ENCODE measurements at regions not wholly inside any gene's neighbourhood (a gene's known extent, or its start where the extent isn't known, plus 50 kb on each side); places are given as distances from the start of the nearest gene placed in this dataset.
"Not testable (repeated sequence)": the region's sequence is repeated elsewhere in the genome, so short reads cannot be mapped to it uniquely, and the experiment has no call there.

DNA sequence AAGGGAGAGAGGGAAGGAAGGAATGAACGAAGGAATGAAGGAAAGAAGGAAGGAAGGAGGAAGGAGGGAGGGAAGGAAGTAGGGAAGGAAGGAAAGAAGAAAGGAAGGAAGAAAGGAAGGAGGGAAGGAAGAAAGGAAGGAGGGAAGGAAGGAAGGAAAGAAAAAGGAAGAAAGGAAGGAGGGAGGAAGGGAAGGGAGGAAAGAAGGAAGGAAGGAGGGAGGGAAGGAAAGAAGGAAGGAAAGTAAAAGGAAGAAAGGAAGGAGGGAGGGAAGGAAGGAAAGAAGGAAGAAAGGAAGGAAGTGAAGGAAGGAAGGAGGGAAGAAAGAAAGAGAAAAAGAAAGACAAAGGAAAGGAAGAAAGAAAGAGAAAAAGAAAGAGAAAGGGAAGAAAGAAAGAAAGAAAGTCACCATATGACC, 442.4 kb downstream of the RBFOX1 start:
- intact Hi-C loops (cut with DNase I), result no loop called here
- peaks cover 0 to 3% (median 0%) of the 10 kb centered on the region in 7 donors for H3K27me3 ChIP-seq
- H3K4me3 ChIP-seq, result no peak overlapping the region
- TF ChIP-seq, protein P1, sequence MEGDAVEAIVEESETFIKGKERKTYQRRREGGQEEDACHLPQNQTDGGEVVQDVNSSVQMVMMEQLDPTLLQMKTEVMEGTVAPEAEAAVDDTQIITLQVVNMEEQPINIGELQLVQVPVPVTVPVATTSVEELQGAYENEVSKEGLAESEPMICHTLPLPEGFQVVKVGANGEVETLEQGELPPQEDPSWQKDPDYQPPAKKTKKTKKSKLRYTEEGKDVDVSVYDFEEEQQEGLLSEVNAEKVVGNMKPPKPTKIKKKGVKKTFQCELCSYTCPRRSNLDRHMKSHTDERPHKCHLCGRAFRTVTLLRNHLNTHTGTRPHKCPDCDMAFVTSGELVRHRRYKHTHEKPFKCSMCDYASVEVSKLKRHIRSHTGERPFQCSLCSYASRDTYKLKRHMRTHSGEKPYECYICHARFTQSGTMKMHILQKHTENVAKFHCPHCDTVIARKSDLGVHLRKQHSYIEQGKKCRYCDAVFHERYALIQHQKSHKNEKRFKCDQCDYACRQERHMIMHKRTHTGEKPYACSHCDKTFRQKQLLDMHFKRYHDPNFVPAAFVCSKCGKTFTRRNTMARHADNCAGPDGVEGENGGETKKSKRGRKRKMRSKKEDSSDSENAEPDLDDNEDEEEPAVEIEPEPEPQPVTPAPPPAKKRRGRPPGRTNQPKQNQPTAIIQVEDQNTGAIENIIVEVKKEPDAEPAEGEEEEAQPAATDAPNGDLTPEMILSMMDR (IDR thresholded peaks at IDR 0.05), result no peak
- H3K36me3 ChIP-seq, result no peaks in the 10 kb centered on the region
- DNase-seq, result no peak
- no peak overlapping the region for H3K27ac ChIP-seq
- no peaks in the 10 kb centered on the region for H3K4me1 ChIP-seq
- 74 to 78% methylated on average over 1 of the region's 1 CpG for WGBS, 2 donors
- ATAC-seq, result no peak
- peaks cover 0 to 20% (median 0%) of the 10 kb centered on the region in 11 donors for H3K9me3 ChIP-seq

DNA sequence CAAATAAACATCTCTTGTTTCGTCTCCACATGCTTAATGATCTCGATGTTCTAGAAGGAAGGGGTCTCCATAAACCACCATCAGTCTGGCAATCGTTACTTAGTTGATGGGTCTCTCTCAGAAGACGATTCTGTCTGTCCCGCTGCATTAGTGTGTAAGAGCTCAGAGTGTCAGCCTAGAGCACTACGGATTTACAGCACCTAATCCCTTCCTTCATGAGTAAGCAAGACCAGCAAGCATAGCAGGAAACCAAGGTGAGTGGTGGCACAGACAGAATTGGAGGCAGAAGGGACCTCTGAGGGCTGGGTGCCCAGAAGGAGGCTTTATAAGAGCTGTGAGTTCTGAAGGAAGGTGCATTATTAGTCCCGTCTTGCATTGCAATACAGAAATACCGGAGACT, 440.1 kb downstream of the RBFOX1 start:
- Histone ChIP-seq H3K27me3 (no peaks in the 10 kb centered on the region), H3K4me1 (no peaks in the 10 kb centered on the region), H3K36me3 (no peaks in the 10 kb centered on the region), H3K27ac (no peak overlapping the region), H3K4me3 (no peak overlapping the region), H3K9me3 (peaks cover 0 to 20% (median 0%) of the 10 kb centered on the region in 11 donors)
- intact Hi-C loops (cut with DNase I), result no loop called here
- WGBS, 2 donors, result 81 to 84% methylated on average over 8 of the region's 8 CpGs
- ATAC-seq (no peak), DNase-seq (no peak)
- TF ChIP-seq, protein P1 (IDR thresholded peaks at IDR 0.05), result no peak

DNA sequence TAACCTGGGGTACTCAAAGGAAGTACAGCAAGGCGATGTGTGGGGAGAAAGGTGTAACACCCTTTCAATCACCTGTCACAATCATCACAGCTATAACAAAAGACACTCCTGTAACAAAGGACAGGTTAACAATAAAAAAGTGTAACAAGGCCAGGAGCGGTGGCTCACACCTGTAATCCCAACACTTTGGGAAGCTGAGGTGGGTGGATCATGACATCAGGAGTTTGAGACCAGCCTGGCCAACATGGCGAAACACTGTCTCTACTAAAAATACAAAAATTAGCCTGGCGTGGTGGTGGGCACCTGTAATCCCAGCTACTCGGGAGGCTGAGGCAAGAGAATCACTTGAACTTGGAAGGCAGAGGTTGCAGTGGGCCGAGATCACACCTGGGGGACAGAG, 436.4 kb downstream of the RBFOX1 start:
- H3K36me3 ChIP-seq; H3K4me3 ChIP-seq; ATAC-seq; H3K9me3 ChIP-seq; H3K27ac ChIP-seq; intact Hi-C loops (cut with DNase I); DNase-seq; H3K4me1 ChIP-seq: not testable (repeated sequence)
- H3K27me3 ChIP-seq, result peaks cover 0 to 12% (median 0%) of the 10 kb centered on the region in 7 donors
- WGBS, 2 donors, result 85 to 91% methylated on average over 6 of the region's 6 CpGs

DNA sequence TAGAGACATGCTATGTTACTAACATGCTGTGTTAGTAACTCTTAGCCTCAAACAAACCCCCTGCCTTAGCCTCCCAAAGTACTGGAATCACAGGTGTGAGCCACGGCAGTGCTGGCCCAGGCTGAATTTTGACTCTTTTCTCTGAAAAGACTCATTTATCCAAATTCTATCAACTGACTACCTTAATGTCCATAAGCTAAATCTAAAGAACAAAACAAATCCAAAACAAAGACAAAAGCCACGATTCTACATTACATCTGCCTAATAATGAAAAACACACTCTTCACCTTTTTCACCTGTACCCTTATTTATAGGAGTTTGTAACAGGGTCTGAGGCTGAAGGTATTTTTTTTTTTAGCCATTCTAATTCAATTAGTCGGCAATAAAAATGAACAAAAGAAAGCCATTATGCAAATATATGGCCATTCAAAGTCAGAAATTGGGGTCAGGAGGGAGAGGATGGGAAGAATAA, 432.5 kb downstream of the RBFOX1 start:
- intact Hi-C loops (cut with DNase I), result no loop called here

DNA sequence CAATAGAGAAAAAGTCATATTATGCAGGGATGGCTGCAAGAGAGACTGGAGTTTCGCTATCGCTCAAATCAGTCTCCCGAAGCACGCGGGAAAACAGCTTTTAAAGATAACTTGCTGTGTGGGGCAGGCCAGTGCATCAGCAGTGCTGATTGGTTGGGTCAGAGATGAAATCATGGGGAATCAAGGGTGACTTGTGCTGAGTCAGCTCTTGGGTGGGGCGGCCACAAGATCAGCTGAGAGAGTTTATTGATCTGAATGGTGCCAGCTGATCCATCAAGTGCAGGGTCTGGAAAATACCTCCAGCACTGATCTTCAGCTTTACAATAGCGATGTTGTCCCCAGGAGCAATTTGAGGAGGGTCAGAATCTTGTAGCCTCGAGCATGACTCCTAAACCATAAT, 430.5 kb downstream of the RBFOX1 start:
- DNase-seq (no peak), ATAC-seq (no peak)
- H3K4me1 ChIP-seq, result no peaks in the 10 kb centered on the region
- H3K9me3 ChIP-seq, result no peaks in the 10 kb centered on the region
- 55 to 56% methylated on average over 8 of the region's 8 CpGs for WGBS, 2 donors
- TF ChIP-seq, protein P1 (IDR thresholded peaks at IDR 0.05), result no peak
- H3K36me3 ChIP-seq, result no peaks in the 10 kb centered on the region
- no peak overlapping the region for H3K4me3 ChIP-seq
- H3K27me3 ChIP-seq, result peaks cover 0 to 12% (median 0%) of the 10 kb centered on the region in 7 donors
- no peak overlapping the region for H3K27ac ChIP-seq
- intact Hi-C loops (cut with DNase I), result no loop called here

More for the DNA sequence above, 432.5 kb downstream of the RBFOX1 start:
- 39 to 43% methylated on average over 3 of the region's 3 CpGs for WGBS, 2 donors
- TF ChIP-seq, protein P1 (IDR thresholded peaks at IDR 0.05), result no peak
- Histone ChIP-seq H3K36me3 (no peaks in the 10 kb centered on the region), H3K4me1 (no peaks in the 10 kb centered on the region), H3K4me3 (no peak overlapping the region), H3K27me3 (peaks cover 0 to 12% (median 0%) of the 10 kb centered on the region in 7 donors), H3K27ac (no peak overlapping the region), H3K9me3 (no peaks in the 10 kb centered on the region)
- DNase-seq, result no peak
- no peak for ATAC-seq
